ENCODE measurements at regions not wholly inside any gene's neighbourhood (a gene's known extent, or its start where the extent isn't known, plus 50 kb on each side); places are given as distances from the start of the nearest gene placed in this dataset.
"Not testable (repeated sequence)": the region's sequence is repeated elsewhere in the genome, so short reads cannot be mapped to it uniquely, and the experiment has no call there.

GRCh38 chr2:44074795-44075194 lies 79.0 kb upstream of the LRPPRC start:
- TF ChIP-seq EZH2phosphoT487 (IDR thresholded peaks at IDR 0.05; ENCODE audit: insufficient read depth, low read depth); EZH2 (IDR thresholded peaks at IDR 0.05; ENCODE audit: insufficient read depth, poor library complexity, severe bottlenecking): not testable (repeated sequence)
